LoVo (cell line): ENCODE measurements at regions not wholly inside any gene's neighbourhood (a gene's known extent, or its start where the extent isn't known, plus 50 kb on each side); places are given as distances from the start of the nearest gene placed in this dataset.
"Not testable (repeated sequence)": the region's sequence is repeated elsewhere in the genome, so short reads cannot be mapped to it uniquely, and the experiment has no call there.

ENCODE experiments used
- DNase-seq: peaks from one replicate; pipeline ENCODE4 v3.0.0-alpha.2; 2016; ENCODE audit warnings: low spot score

- no peak for DNase-seq
Measured at GRCh38 chr7:15143936-15144335, 241.4 kb upstream of the DGKB start.

GRCh38 chr7:15143121-15143520 is 240.6 kb upstream of the DGKB start:
- no peak for DNase-seq

GRCh38 chr7:15140431-15140830 is 237.9 kb upstream of the DGKB start:
- no peak for DNase-seq

GRCh38 chr7:15131661-15132060 is 229.1 kb upstream of the DGKB start:
- no peak for DNase-seq

GRCh38 chr7:15130666-15131541 is 228.4 kb upstream of the DGKB start:
- DNase-seq = peak; percentile 46

- no peak for DNase-seq
Measured at GRCh38 chr7:15128716-15129115, 226.2 kb upstream of the DGKB start.

GRCh38 chr7:15126653-15127052 is 224.1 kb upstream of the DGKB start:
- DNase-seq = not testable (repeated sequence)

- DNase-seq = no peak
Measured at GRCh38 chr7:15123901-15124300, 221.3 kb upstream of the DGKB start.

GRCh38 chr7:15113752-15114151 is 211.2 kb upstream of the DGKB start:
- DNase-seq = no peak

- no peak for DNase-seq
Measured at GRCh38 chr7:15105711-15106110, 203.2 kb upstream of the DGKB start.

GRCh38 chr7:15104411-15105092 is 202.0 kb upstream of the DGKB start:
- no peak for DNase-seq

GRCh38 chr7:15099074-15099473 is 196.5 kb upstream of the DGKB start:
- no peak for DNase-seq

- DNase-seq = no peak
Measured at GRCh38 chr7:15096853-15097252, 194.3 kb upstream of the DGKB start.

- no peak for DNase-seq
Measured at GRCh38 chr7:15094989-15095388, 192.4 kb upstream of the DGKB start.

- no peak for DNase-seq
Measured at GRCh38 chr7:15087771-15088170, 185.2 kb upstream of the DGKB start.

GRCh38 chr7:15086862-15087261 is 184.3 kb upstream of the DGKB start:
- no peak for DNase-seq

- DNase-seq = no peak
Measured at GRCh38 chr7:15086131-15086611, 183.6 kb upstream of the DGKB start.

- no peak for DNase-seq
Measured at GRCh38 chr7:15085366-15085765, 182.8 kb upstream of the DGKB start.

GRCh38 chr7:15084368-15084767 is 181.8 kb upstream of the DGKB start:
- peak; percentile 63 for DNase-seq

- DNase-seq = no peak
Measured at GRCh38 chr7:15081891-15082290, 179.3 kb upstream of the DGKB start.

- no peak for DNase-seq
Measured at GRCh38 chr7:15073301-15073700, 170.8 kb upstream of the DGKB start.

GRCh38 chr7:15068324-15068723 is 165.8 kb upstream of the DGKB start:
- no peak for DNase-seq

- no peak for DNase-seq
Measured at GRCh38 chr7:15057272-15057671, 154.7 kb upstream of the DGKB start.
